ENCODE measurements at regions not wholly inside any gene's neighbourhood (a gene's known extent, or its start where the extent isn't known, plus 50 kb on each side); places are given as distances from the start of the nearest gene placed in this dataset.

GRCh38 chr18:10143596-10143995, 229.8 kb downstream of the VAPA start:
- TF ChIP-seq EP300 (IDR thresholded peaks at IDR 0.05; ENCODE audit: borderline replicate concordance): no peak
- no peak for TF ChIP-seq TAF1 (IDR thresholded peaks at IDR 0.05; ENCODE audit: low read depth)
- TF ChIP-seq, protein P1, sequence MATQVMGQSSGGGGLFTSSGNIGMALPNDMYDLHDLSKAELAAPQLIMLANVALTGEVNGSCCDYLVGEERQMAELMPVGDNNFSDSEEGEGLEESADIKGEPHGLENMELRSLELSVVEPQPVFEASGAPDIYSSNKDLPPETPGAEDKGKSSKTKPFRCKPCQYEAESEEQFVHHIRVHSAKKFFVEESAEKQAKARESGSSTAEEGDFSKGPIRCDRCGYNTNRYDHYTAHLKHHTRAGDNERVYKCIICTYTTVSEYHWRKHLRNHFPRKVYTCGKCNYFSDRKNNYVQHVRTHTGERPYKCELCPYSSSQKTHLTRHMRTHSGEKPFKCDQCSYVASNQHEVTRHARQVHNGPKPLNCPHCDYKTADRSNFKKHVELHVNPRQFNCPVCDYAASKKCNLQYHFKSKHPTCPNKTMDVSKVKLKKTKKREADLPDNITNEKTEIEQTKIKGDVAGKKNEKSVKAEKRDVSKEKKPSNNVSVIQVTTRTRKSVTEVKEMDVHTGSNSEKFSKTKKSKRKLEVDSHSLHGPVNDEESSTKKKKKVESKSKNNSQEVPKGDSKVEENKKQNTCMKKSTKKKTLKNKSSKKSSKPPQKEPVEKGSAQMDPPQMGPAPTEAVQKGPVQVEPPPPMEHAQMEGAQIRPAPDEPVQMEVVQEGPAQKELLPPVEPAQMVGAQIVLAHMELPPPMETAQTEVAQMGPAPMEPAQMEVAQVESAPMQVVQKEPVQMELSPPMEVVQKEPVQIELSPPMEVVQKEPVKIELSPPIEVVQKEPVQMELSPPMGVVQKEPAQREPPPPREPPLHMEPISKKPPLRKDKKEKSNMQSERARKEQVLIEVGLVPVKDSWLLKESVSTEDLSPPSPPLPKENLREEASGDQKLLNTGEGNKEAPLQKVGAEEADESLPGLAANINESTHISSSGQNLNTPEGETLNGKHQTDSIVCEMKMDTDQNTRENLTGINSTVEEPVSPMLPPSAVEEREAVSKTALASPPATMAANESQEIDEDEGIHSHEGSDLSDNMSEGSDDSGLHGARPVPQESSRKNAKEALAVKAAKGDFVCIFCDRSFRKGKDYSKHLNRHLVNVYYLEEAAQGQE (IDR thresholded peaks at IDR 0.05; ENCODE audit: low read depth): no peak
- TF ChIP-seq RAD21 (IDR thresholded peaks at IDR 0.05; ENCODE audit: low read depth): no peak
- TF ChIP-seq ZBTB7A (IDR thresholded peaks at IDR 0.05; ENCODE audit: low read depth): no peak
- TF ChIP-seq TCF12 (IDR thresholded peaks at IDR 0.05; ENCODE audit: low read depth): no peak
- TF ChIP-seq CREB1 (IDR thresholded peaks at IDR 0.05; ENCODE audit: low read depth): no peak
- no peak for TF ChIP-seq EGR1 (IDR thresholded peaks at IDR 0.05)
- TF ChIP-seq USF1 (IDR thresholded peaks at IDR 0.05): no peak
- no peak for TF ChIP-seq FOXM1 (IDR thresholded peaks at IDR 0.05; ENCODE audit: borderline replicate concordance, low read depth)
- TF ChIP-seq CEBPB (IDR thresholded peaks at IDR 0.05): no peak
- TF ChIP-seq YY1 (IDR thresholded peaks at IDR 0.05; ENCODE audit: low read depth): no peak
- TF ChIP-seq, protein P2, sequence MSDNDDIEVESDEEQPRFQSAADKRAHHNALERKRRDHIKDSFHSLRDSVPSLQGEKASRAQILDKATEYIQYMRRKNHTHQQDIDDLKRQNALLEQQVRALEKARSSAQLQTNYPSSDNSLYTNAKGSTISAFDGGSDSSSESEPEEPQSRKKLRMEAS (IDR thresholded peaks at IDR 0.05): no peak
- TF ChIP-seq NFIC (IDR thresholded peaks at IDR 0.05): no peak

All from Ishikawa (cell line).